GM18498 (cell line): ENCODE measurements at regions not wholly inside any gene's neighbourhood (a gene's known extent, or its start where the extent isn't known, plus 50 kb on each side); places are given as distances from the start of the nearest gene placed in this dataset.
"Not testable (repeated sequence)": the region's sequence is repeated elsewhere in the genome, so short reads cannot be mapped to it uniquely, and the experiment has no call there.

Experiments used
- ATAC-seq: cut with Tn5 transposase; IDR thresholded peaks from one replicate; pipeline ENCODE4 v1.9.1; 2021; ENCODE audit warnings: mild to moderate bottlenecking, moderate library complexity; ENCODE audit not compliant: unreplicated experiment

GRCh38 chr3:80770106-80771074 is 991.1 kb downstream of the GBE1 start:
- no peak for ATAC-seq

- ATAC-seq: no peak
Observed at GRCh38 chr3:80769683-80770082, 991.8 kb downstream of the GBE1 start.

GRCh38 chr3:80767604-80768003 is 993.8 kb downstream of the GBE1 start:
- ATAC-seq: no peak

GRCh38 chr3:80754969-80755368 is 987.2 kb upstream of the ROBO1 start:
- no peak for ATAC-seq

- no peak for ATAC-seq
Observed at GRCh38 chr3:80753021-80753420, 985.2 kb upstream of the ROBO1 start.

GRCh38 chr3:80750637-80751036 is 982.8 kb upstream of the ROBO1 start:
- no peak for ATAC-seq

- ATAC-seq: no peak
Observed at GRCh38 chr3:80734920-80735319, 967.1 kb upstream of the ROBO1 start.

GRCh38 chr3:80734483-80734882 is 966.7 kb upstream of the ROBO1 start:
- ATAC-seq: no peak

GRCh38 chr3:80733522-80734176 is 965.9 kb upstream of the ROBO1 start:
- ATAC-seq: no peak

- not testable (repeated sequence) for ATAC-seq
Observed at GRCh38 chr3:80727561-80727960, 959.8 kb upstream of the ROBO1 start.

- not testable (repeated sequence) for ATAC-seq
Observed at GRCh38 chr3:80709597-80710322, 942.0 kb upstream of the ROBO1 start.

GRCh38 chr3:80705290-80705689 is 937.5 kb upstream of the ROBO1 start:
- no peak for ATAC-seq

- no peak for ATAC-seq
Observed at GRCh38 chr3:80701349-80701748, 933.6 kb upstream of the ROBO1 start.

GRCh38 chr3:80697291-80697690 is 929.5 kb upstream of the ROBO1 start:
- ATAC-seq: no peak

GRCh38 chr3:80696280-80696679 is 928.5 kb upstream of the ROBO1 start:
- ATAC-seq: no peak

- ATAC-seq: no peak
Observed at GRCh38 chr3:80688814-80689213, 921.0 kb upstream of the ROBO1 start.

- ATAC-seq: no peak
Observed at GRCh38 chr3:80682951-80683350, 915.2 kb upstream of the ROBO1 start.

GRCh38 chr3:80682235-80682634 is 914.4 kb upstream of the ROBO1 start:
- no peak for ATAC-seq

GRCh38 chr3:80677796-80678195 is 910.0 kb upstream of the ROBO1 start:
- ATAC-seq: no peak

- ATAC-seq: no peak
Observed at GRCh38 chr3:80676866-80677265, 909.1 kb upstream of the ROBO1 start.

GRCh38 chr3:80676261-80676660 is 908.5 kb upstream of the ROBO1 start:
- ATAC-seq: no peak
